Adipocyte (in vitro differentiated cells): ENCODE measurements at regions not wholly inside any gene's neighbourhood (a gene's known extent, or its start where the extent isn't known, plus 50 kb on each side); places are given as distances from the start of the nearest gene placed in this dataset.

Source experiments
- DNase-seq: peaks from one replicate; pipeline ENCODE4 v3.0.0-alpha.2; 2015; ENCODE audit warnings: low read depth
- H3K27me3 ChIP-seq: replicated peaks from 2 replicates; pipeline ENCODE4 v1.7.0; 2013; ENCODE audit warnings: mild to moderate bottlenecking, low read length, moderate library complexity; ENCODE audit not compliant: control insufficient read depth, insufficient read depth
- H3K36me3 ChIP-seq: 2 replicates; pipeline ENCODE4 v1.7.0; 2013; ENCODE audit warnings: low read length, mild to moderate bottlenecking, moderate library complexity; ENCODE audit not compliant: control insufficient read depth, insufficient read depth, severe bottlenecking
- H3K4me1 ChIP-seq: 2 replicates; pipeline ENCODE4 v1.7.0; 2013; ENCODE audit warnings: mild to moderate bottlenecking, low read length, moderate library complexity; ENCODE audit not compliant: control insufficient read depth, insufficient read depth
- H3K4me3 ChIP-seq: 2 replicates; pipeline ENCODE4 v1.7.0; 2013; ENCODE audit warnings: mild to moderate bottlenecking, low read length, moderate library complexity
- H3K9ac ChIP-seq: 2 replicates; pipeline ENCODE4 v1.7.0; 2013; ENCODE audit warnings: mild to moderate bottlenecking, low read length, moderate library complexity
- H3K9me3 ChIP-seq: 2 replicates; pipeline ENCODE4 v1.7.0; 2013; ENCODE audit warnings: mild to moderate bottlenecking, low read length, moderate library complexity; ENCODE audit not compliant: control insufficient read depth

- DNase-seq = no peak
- Histone ChIP-seq H3K36me3 (no peaks in the 10 kb centered on the region), H3K4me3 (no peak overlapping the region), H3K4me1 (no peaks in the 10 kb centered on the region), H3K27me3 (no peaks in the 10 kb centered on the region), H3K9ac (no peak overlapping the region), H3K9me3 (no peaks in the 10 kb centered on the region)
These were observed 273.8 kb upstream of the CLNK start for GRCh38 chr4:10958226-10958856.

GRCh38 chr4:10951306-10951705, 266.7 kb upstream of the CLNK start:
- no peak overlapping the region for H3K9ac ChIP-seq
- no peaks in the 10 kb centered on the region for H3K4me1 ChIP-seq
- no peak overlapping the region for H3K4me3 ChIP-seq
- H3K36me3 ChIP-seq = no peaks in the 10 kb centered on the region
- peaks cover 6% of the 10 kb centered on the region for H3K9me3 ChIP-seq
- DNase-seq = no peak
- H3K27me3 ChIP-seq = no peaks in the 10 kb centered on the region

GRCh38 chr4:10949039-10949733, 264.6 kb upstream of the CLNK start:
- Histone ChIP-seq H3K9ac (no peak overlapping the region), H3K27me3 (peaks cover 3% of the 10 kb centered on the region), H3K4me3 (no peak overlapping the region), H3K9me3 (peaks cover 6% of the 10 kb centered on the region), H3K4me1 (no peaks in the 10 kb centered on the region), H3K36me3 (no peaks in the 10 kb centered on the region)
- no peak for DNase-seq

GRCh38 chr4:10947898-10948297, 263.3 kb upstream of the CLNK start:
- Histone ChIP-seq H3K36me3 (no peaks in the 10 kb centered on the region), H3K9me3 (peaks cover 8% of the 10 kb centered on the region), H3K4me3 (no peak overlapping the region), H3K9ac (no peak overlapping the region), H3K27me3 (peaks cover 3% of the 10 kb centered on the region), H3K4me1 (no peaks in the 10 kb centered on the region)
- no peak for DNase-seq

DNA sequence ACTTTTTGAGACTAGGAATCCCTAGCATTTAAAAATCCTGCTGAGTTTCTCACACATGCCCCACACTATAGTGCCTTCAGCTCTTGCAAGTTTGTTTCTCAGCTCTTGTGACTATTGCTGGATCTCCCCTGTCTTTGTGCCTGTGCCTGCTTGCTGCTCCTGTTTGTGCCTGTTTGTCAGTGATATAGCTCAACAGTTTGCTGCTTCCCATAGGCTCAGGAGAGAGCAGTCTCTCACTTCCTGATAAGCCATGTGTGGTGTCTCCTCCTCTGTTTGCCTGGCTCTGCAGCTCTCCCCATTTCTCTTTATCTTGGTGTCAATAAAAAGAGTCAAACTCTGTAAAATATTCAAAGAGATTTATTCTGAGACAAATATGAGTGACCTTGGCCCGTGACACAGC, 259.8 kb upstream of the CLNK start:
- H3K9me3 ChIP-seq = peaks cover 21% of the 10 kb centered on the region
- H3K4me3 ChIP-seq = no peak overlapping the region
- H3K36me3 ChIP-seq = no peaks in the 10 kb centered on the region
- no peak overlapping the region for H3K9ac ChIP-seq
- no peaks in the 10 kb centered on the region for H3K4me1 ChIP-seq
- peaks cover 3% of the 10 kb centered on the region for H3K27me3 ChIP-seq
- no peak for DNase-seq

- peaks cover 19% of the 10 kb centered on the region for H3K9me3 ChIP-seq
- DNase-seq = no peak
These were observed 257.6 kb upstream of the CLNK start for GRCh38 chr4:10942156-10942555.

DNA sequence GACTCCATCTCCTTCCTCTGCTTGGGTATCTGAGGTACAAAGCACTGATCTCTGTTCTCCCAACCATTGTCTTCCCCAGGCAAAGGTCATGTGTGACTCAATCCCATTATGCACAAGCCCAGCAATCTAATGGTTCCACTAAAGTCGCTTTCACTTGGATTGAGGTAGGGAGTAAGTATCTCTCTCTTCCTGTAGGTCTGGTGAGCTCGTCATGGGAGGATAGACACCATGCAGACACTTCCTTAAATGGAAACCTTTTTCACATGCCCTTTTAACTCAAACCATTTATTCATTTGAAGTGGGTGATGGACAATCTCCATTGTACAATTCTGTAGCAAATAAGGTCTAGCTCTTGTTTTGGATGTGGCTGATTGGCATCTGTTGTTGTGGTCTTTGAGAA, 245.2 kb upstream of the CLNK start:
- Histone ChIP-seq H3K9me3 (no peaks in the 10 kb centered on the region), H3K9ac (no peak overlapping the region), H3K27me3 (no peaks in the 10 kb centered on the region), H3K4me3 (no peak overlapping the region), H3K36me3 (no peaks in the 10 kb centered on the region), H3K4me1 (peaks cover 13% of the 10 kb centered on the region)
- DNase-seq = no peak

More at GRCh38 chr4:10942156-10942555, 257.6 kb upstream of the CLNK start:
- Histone ChIP-seq H3K4me3 (no peak overlapping the region), H3K36me3 (no peaks in the 10 kb centered on the region), H3K9ac (no peak overlapping the region), H3K27me3 (peaks cover 3% of the 10 kb centered on the region), H3K4me1 (no peaks in the 10 kb centered on the region)

GRCh38 chr4:10925996-10926395, 241.4 kb upstream of the CLNK start:
- Histone ChIP-seq H3K9ac (no peak overlapping the region), H3K4me3 (no peak overlapping the region), H3K36me3 (no peaks in the 10 kb centered on the region), H3K9me3 (no peaks in the 10 kb centered on the region), H3K4me1 (peaks cover 13% of the 10 kb centered on the region), H3K27me3 (no peaks in the 10 kb centered on the region)
- DNase-seq = no peak

- H3K4me1 ChIP-seq = peaks cover 13% of the 10 kb centered on the region
- no peak overlapping the region for H3K9ac ChIP-seq
- no peak for DNase-seq
- H3K4me3 ChIP-seq = no peak overlapping the region
- no peaks in the 10 kb centered on the region for H3K27me3 ChIP-seq
- H3K36me3 ChIP-seq = no peaks in the 10 kb centered on the region
- H3K9me3 ChIP-seq = no peaks in the 10 kb centered on the region
These were observed 239.7 kb upstream of the CLNK start for GRCh38 chr4:10924274-10924673.

GRCh38 chr4:10917566-10917965, 233.0 kb upstream of the CLNK start:
- Histone ChIP-seq H3K9me3 (no peaks in the 10 kb centered on the region), H3K9ac (no peak overlapping the region), H3K4me1 (no peaks in the 10 kb centered on the region), H3K4me3 (no peak overlapping the region), H3K27me3 (no peaks in the 10 kb centered on the region), H3K36me3 (no peaks in the 10 kb centered on the region)
- no peak for DNase-seq

- Histone ChIP-seq H3K4me3 (no peak overlapping the region), H3K36me3 (no peaks in the 10 kb centered on the region), H3K27me3 (peaks cover 3% of the 10 kb centered on the region), H3K9me3 (no peaks in the 10 kb centered on the region), H3K9ac (no peak overlapping the region), H3K4me1 (no peaks in the 10 kb centered on the region)
- no peak for DNase-seq
These were observed 213.5 kb upstream of the CLNK start for GRCh38 chr4:10898072-10898471.

- H3K36me3 ChIP-seq = no peaks in the 10 kb centered on the region
- DNase-seq = no peak
- peaks cover 3% of the 10 kb centered on the region for H3K27me3 ChIP-seq
These were observed 212.5 kb upstream of the CLNK start for GRCh38 chr4:10897076-10897475.

More at GRCh38 chr4:10897076-10897475, 212.5 kb upstream of the CLNK start:
- H3K9ac ChIP-seq = no peak overlapping the region
- no peaks in the 10 kb centered on the region for H3K9me3 ChIP-seq
- H3K4me3 ChIP-seq = no peak overlapping the region
- no peaks in the 10 kb centered on the region for H3K4me1 ChIP-seq
